NCI-H774 (cell line): ENCODE measurements at regions not wholly inside any gene's neighbourhood (a gene's known extent, or its start where the extent isn't known, plus 50 kb on each side); places are given as distances from the start of the nearest gene placed in this dataset.

Experiments
- DNase-seq: peaks from one replicate; lab custom pipeline; 2025; lab: John Stamatoyannopoulos, UW

DNA sequence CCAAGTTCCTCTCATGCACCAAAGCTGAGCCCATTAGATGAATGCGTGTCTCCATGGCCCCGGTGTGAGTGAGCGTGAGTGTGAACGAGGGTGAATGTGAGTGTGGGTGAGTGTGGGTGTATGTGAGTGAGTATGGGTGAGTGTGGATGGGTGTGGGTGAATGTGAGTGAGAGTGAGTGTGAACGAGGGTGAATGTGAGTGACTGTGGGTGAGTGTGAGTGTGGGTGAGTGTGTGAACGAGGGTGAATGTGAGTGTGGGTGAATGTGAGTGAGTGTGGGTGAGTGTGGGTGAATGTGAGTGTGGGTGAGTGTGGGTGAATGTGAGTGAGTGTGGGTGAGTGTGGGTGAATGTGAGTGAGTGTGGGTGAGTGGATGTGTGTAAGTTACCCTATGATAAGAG lies 1521.8 kb upstream of the TENM3 start:
- DNase-seq, result no peak

DNA sequence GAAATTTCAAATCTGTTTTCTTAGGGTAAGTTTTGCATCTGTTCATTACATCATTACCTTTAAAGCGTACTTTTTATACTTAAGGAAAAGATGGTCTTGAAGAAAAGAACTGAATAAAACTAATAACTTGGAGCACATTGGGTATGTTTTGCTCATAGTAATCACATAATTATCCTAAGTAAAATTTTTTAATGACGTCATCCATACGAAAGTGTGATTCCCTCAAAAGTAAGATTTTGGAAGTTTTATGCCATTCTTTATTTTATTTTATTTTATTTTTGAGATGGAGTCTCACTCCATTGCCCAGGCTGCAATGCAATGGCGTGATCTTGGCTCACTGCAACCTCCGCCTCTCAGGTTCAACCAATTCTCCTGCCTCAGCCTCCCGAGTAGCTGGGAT lies 1516.6 kb upstream of the TENM3 start:
- DNase-seq, result no peak

DNA sequence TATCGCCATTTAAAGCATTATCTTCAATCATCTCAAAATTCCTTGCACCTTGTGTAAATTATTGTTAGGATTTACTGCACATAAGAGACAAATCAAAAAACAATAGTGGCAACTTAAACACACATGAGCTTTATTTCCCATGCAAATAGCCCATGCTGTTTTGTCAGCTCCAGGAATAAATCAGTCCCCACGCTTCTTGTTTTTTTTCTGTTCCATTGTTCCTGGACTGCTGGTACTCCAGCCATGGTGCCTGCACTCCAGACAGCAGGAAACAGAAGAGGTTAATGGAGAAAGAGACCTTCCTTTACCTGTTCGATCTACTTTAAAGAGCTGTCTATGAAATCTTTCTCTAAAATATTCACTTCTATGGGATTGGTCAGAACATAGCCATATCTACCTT lies 1515.7 kb upstream of the TENM3 start:
- DNase-seq, result no peak

DNA sequence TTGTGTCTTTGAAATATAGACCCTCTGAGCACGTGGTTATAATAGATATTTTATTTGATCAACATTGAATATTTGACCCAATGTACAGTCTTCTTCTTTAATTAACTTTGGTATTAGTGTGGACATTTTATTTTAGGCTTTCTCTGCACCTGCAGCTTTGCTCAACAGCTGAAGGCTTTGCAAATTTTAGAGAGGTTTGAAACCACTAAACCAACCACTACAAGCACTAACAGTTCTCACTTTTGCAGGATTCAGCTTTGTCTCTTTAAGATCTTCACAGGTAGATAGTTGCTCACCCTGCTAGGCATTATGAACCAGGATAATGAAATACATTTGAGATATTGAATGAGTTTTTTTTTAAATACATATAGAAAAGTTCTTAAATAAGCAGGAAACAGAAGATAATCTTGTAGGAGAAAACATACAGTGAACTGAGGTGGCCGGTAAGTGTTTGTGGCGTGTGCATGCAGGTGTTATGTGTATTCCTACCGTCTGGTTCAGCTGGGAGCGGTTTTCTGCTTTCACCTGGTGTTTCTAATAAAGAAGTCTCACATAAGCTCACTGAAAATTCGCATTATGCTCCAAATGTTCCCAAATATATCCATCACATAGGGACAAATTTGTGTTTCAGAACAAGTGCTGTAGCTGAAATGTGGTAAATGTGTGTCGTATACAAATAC lies 1508.3 kb upstream of the TENM3 start:
- no peak for DNase-seq

DNA sequence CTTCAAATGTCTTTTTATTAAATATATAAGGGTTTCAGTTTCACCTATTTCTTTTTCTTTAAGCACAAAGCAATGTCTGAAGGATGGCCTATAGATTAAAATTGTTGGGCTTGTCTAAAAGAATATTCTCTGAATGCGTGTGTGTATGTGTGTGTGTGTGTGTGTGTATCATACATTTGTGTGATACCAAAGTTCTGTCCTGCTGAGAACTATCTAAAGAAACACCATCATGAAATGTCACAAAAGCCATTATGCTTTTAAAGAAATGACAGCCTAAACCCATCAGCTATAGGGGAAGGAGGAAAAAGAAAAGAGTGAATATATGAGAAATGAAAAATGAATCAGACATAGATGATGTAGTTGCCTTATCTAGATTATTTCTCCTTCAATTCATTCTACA lies 1501.5 kb upstream of the TENM3 start:
- DNase-seq, result no peak

DNA sequence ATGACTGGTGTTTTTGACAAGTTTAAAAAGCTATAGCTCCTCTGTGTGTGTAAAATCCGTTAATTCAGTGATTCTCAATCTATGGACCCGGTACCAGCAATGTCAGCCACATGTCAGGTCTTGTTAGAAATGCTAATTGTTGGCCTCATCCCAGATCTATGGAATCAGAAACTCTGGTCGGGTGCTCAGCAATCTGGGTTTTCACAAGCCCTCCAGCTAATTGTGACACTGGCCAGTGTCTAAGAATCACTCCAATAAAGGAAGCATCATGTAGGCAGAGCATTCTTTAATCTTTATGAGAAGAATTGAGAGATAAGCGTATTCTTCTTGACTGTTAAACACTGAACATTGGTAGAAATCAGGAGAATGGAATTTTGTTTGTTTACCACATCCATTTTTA lies 1498.2 kb upstream of the TENM3 start:
- DNase-seq, result no peak

DNA sequence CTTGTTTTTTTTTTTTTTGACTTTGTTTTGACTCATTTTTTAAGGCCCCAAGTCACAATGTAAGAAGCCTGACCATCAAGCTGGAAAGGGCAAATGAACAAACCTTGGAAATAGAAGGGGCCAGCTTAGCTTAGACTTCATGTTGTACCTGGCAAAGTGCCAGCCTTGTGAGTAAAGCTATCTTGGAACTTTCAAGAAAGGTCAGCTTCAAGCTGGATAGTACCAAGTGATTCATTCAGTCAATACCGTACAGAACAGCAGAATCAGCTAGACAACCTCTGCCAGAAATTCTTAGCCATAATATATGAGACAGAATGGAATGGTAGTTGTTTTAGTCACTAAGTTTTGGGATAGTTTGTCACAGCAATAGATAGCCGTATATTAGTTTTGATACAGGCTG lies 1492.2 kb upstream of the TENM3 start:
- DNase-seq, result no peak

DNA sequence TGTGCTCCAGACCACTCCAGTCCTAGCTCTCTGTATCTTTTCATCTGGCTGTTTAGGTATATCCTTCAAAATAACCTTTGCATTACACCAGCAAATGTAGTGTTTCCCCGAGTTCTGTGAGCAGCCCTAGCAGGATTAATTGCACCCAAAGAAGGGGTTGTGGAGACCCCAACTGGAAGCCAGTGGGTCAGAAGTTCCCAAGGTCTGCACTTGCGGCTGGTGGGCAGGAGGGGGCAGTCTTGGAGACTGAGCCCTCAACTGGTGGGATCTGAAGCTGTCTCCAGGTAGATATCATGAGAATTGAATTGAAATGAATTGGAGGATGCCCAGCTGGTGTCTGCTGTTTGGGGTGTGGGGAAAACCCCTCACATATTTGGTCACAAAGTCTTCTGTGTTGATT lies 1485.3 kb upstream of the TENM3 start:
- DNase-seq, result no peak

DNA sequence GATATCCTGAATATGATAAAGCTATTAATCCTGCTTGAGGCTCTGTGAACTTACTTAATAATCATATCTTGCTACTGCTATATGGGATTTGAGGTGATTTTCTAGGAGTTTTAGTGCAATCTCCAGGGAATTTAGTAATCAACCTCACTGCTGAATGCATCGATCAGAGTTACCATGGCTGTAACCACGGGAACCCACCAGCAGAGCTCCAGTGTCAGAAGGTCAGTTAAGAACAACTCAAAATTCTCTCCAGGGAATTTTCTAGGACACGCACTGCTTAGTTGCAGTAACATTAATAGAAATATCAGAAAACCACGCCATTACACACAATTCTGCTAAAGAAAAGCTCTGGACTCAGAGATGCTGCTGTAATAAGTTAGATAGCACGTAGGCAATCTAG lies 1477.2 kb upstream of the TENM3 start:
- no peak for DNase-seq

DNA sequence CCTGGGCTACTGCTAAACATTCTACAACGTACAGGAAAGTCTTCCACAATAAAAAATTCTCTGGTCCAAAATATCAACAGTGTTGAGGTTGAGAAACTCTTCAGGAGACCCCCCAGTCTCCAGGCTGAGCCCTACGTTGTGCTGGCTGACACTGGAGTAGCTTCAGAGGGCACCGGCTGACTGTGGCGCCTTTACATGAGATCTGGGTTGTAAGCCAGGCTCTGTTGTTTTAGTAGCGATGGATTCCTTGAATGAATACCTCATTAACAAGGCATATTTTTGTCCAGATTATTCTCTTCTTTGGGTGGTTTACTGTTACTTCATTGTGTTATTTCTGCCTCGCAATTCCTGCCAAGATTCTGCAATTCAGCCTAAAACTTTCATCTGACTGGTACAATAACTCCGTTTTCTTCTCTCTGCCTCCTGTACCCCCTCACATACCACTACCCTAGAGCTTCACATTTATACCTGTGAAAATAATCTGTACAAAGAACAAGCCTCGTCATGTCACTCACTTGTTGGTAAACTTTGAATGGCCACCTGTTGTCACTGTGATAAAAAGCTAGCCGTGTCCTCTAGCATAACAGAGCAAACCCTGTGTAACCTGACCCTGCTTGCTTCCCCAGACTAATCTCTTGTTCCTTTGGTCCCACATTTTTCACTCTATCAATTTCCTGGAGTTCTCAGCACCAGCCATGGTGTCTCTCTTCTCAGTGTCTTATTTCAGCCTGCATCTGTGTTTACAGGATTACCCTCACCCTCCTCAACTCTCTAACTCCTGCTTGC lies 1476.1 kb upstream of the TENM3 start:
- no peak for DNase-seq

DNA sequence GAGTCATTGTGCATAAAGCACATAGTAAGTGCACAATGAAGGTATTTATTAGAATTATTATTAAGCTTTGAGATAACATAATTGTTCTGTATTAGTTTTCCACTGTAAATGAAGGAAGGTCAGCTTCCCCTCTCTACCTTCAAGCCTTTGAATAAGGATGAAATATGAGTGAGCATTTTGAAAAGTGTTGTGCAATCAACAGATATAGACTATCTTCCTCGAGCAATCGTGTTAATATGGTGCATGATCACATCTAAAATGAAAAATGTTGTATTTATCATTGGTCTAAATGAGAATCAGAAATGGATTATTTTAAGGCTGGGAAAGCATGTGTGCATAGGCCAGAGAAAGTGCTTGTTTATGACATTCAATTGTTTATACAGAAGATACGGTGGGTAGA lies 1474.6 kb upstream of the TENM3 start:
- DNase-seq, result no peak

DNA sequence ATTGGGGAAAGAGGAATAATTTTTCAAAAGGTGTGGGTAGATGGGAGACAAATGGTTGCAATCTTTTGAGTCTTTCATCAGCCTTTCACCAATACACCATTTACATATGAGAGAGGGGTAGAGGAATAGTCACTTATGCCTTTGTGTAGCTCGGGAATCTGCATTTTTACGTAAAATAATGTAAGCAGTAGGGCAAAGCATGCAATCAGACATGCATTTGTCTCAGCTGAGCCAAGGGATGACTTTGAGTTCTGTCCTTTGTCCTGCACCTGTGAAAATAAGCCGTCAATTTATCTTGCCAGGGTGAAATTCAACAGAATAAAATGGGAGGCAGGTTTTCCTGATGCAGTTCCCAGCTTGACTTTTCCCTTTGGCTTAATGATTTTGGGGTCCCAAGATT lies 1473.4 kb upstream of the TENM3 start:
- DNase-seq, result no peak

DNA sequence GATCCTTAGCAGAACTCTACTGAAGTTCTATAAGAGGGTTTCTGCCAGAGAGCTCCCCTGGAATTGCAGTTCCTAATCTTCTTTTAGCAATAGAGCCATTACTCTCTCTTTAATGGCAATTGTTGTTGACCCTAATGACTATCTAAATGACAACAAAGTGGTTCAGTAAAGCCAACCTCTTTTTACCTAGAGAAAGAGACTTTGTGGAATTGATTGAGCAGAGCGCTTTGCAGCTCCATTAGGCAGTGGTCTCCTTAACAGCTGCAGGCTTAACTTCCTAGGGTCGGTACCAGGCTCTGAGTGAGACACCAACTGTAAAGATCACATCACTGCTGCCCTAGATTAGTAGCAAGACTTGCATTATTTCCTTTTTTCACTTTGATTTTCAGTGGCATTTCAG lies 1472.9 kb upstream of the TENM3 start:
- DNase-seq, result no peak

DNA sequence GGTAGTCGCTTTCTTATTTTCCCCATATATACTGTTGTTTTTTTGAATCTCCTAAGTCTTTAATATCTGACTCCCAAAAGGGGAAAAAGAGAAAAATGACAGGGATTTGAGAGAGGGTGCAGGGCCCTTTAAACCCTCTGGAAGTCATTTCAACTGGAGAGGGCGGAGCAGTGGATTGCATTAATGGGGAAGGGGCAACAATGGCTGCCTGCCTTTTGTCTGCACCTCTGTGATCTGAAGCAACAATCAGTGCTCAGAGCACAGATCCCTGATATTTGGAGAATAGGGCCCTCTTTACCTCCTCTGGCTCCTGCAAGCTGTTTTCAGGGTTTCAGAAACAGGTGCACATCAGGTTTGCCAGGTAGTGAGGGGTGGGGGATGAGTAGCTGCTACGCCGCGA lies 1458.3 kb upstream of the TENM3 start:
- no peak for DNase-seq

DNA sequence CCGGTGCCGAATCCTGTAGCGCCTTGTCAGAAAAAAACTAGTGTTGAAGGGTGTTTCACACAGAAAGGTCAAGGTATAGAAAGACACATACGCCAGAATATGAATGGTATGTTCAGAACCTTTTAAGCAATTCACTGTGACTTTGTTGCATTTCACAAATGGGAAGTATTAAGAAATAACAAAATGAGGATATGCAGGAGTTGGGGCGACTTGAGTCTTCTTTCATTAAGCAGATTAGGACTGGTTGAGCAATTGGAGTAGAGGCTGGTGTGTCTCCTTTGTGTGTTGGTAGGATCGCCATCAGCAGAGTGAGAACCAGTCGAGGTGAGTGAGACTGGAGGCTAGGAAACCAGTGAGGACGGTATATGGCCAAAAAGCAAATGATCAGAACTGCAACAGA lies 1454.5 kb upstream of the TENM3 start:
- no peak for DNase-seq

DNA sequence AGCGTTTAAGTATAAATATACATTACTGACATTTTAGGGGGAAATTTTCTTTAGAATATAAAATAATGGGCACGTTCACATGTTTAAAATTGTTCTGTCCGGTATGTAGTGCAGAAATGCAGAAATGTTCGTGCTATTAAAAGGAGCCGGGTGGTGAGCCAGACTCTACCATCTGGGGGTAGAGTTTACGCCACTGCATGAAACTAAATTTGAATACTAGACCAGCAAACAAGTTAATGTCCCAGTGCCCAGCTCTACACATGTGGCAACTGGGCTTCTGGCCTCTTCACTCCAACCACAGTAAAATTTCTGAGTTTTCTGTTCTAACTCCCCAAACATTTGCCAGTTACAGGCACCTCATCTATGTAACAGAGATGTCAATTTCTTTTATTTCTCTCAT lies 1453.3 kb upstream of the TENM3 start:
- no peak for DNase-seq

DNA sequence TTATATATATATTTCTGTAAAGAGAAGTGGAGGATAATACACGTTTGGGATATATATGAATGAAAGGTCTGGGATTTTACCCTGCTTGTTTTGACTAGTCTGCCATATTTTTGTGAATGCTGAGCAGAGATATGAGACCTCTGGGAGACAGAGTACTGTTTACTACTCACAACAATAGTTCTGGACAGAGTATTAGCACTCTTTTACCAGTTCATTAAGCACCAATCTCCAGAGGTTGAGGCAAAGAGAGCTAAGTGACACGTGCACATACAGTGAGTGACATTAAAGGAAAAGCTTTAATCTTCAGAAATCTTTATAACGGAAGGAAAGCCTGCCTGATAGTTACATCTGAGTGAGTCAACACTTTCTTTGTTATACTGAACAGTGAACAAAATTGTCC lies 1452.7 kb upstream of the TENM3 start:
- DNase-seq, result no peak

DNA sequence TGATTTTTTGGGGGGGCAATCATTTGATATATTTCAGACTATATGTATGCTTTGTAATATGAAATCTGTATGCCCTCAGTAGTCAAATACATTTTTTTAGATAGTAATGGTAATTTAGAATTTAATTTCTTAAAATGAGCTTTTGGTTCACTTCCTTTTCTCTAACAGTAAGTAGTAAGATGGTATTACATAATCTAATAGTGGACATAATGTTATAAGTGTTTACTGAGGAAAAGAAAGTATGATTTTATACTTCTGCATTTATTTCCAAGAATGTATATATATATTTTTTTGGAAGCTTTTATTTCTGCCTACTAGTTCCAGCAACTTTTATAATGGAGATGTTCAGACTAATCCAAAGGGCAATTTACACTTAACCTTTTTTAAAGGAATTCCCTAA lies 1450.7 kb upstream of the TENM3 start:
- DNase-seq, result no peak

DNA sequence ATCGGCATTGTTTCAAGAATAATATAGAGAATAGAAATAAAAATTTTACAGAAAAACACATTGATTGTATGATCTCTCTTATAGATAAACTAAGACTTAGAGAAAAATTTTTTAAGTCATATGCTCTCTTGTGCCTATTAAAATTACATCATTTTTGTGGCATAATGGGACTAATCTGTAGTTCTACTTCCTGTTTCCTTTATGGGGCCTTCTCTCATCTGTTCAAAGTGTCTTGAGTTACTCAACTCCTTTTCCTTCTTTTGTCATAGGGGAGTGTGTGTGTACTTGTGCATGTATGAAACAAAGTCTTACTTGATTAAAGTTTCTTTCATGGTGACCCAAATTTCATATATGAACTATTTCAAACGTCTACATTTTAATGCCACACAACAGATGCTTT lies 1448.9 kb upstream of the TENM3 start:
- no peak for DNase-seq

DNA sequence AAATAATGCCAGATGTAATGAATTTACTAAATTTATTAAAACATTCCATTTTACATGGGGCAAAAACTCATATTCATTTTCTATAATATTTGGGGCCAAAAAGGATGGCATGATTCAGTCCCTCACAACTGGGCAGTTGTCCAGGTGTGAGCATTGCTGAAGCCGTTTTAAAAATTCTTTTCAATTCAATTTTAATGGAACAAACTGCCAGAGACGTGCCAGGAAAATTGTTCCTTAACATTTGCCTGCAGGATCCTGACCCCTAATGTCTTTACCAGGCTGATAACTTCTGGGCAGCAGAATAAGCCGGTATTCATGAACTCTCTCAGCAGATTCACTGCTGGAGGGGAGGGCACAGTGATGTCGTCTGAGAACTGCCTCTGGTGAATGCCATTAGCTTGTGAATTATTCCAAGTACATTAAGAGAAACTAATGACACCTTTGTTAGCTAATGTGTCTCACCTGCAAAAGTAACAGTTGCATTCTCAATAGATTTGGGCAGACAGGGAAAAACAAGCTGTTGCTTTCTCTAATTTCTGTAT lies 1445.1 kb upstream of the TENM3 start:
- DNase-seq, result no peak

DNA sequence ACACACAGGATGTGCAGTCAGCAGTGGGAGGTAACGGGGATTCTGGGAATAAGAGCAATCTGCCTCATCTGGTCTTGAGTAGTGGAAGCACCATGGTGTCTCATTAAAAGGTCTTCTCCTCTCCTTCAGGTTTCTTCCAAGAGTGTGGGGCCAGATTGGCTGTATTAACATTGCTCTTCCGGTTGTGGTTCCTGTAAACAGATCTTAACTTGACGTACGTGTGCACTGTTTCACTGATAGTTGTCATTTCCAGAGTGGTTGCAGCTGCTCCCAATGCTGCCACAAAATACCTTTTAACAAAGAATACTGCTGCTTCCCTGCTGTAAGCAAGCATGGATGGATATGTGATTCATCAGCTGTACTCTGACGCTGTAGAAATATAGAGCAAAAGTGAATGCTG lies 1443.4 kb upstream of the TENM3 start:
- DNase-seq, result no peak

DNA sequence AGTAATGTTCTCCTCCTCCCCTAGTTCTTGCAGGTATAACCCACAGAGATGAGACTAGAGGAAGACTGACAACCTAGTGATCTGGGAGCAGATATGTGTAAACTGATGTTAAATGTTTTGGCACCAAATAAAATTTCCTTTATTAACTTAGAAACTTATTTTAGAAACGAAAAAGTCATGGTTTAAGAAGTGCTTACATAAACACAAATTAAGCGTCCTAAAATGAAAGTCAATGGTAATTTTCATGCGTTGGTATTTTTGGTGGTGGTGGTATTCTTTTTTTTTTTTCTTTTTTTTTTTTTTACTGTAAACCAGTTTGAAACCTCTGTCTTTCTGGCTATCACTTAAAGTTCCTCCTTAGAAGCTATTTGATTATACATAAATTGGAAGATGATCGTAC lies 1438.1 kb upstream of the TENM3 start:
- no peak for DNase-seq

DNA sequence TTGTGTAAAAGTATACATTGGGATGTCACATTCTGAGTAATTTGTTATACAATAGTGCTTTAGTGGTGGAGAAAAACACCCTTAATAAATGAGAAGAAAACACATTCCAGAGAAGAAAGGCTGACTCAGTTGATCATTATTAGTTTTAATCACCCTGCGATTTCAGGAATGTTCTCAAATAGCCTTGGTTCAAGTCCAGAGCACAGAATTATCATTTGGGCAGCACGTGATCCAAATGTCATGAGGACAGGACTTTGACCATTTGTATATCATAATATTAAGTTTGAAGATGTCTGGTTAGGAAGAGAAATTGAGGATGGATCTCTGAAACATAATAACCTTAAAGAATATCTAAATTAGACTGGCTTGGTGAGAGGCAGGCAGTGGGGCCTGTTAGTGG lies 1434.3 kb upstream of the TENM3 start:
- DNase-seq, result no peak

DNA sequence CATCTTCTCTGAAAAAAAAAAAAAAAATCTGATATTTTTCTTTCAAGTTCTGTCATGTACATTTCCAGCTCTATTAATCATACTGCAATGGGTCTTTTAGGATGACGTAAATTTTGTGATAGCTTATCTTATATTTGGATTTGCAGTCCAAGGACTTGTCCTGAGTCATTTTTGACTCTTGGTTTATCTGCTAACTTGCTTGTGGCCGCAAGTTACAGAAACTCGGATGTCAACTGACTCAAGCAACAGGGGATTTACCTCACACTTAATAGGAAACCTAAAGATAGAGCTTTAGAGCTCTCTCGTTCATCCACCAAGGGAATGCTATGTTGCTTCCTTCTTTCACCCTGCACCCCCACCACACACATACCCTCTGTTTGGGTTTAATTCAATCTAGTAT lies 1433.8 kb upstream of the TENM3 start:
- no peak for DNase-seq
